OCI-LY1 (cell line): ENCODE measurements at regions not wholly inside any gene's neighbourhood (a gene's known extent, or its start where the extent isn't known, plus 50 kb on each side); places are given as distances from the start of the nearest gene placed in this dataset.
"Not testable (repeated sequence)": the region's sequence is repeated elsewhere in the genome, so short reads cannot be mapped to it uniquely, and the experiment has no call there.

Experiments used
- H2AFZ ChIP-seq: fragments of 200-600 bp; sonication (generic), shearing (Covaris generic); 2 replicates; pipeline ENCODE4 v1.6.0; 2014; ENCODE audit warnings: antibody characterized with exemption, mild to moderate bottlenecking, low read length
- H3F3A ChIP-seq: fragments of 200-600 bp; sonication (generic), shearing (Covaris generic); 2 replicates; pipeline ENCODE4 v1.6.0; 2014; ENCODE audit warnings: mild to moderate bottlenecking, antibody characterized with exemption, low read length, moderate library complexity; ENCODE audit not compliant: insufficient read depth
- H3K27ac ChIP-seq: fragments of 200-600 bp; sonication (generic); 2 replicates; pipeline ENCODE4 v1.5.1; 2014; ENCODE audit warnings: low read length, mixed run types, mild to moderate bottlenecking, low read depth; ENCODE audit not compliant: poor library complexity, severe bottlenecking
- H3K27me3 ChIP-seq: fragments of 200-600 bp; sonication (generic); 2 replicates; pipeline ENCODE4 v1.6.0; 2014; ENCODE audit warnings: antibody characterized with exemption, mild to moderate bottlenecking, low read length, moderate library complexity; ENCODE audit not compliant: insufficient read depth
- H3K36me3 ChIP-seq: fragments of 200-600 bp; sonication (generic); 2 replicates; pipeline ENCODE4 v1.6.1; 2014; ENCODE audit warnings: mild to moderate bottlenecking, antibody characterized with exemption, low read length, moderate library complexity, mixed read lengths; ENCODE audit not compliant: insufficient read depth
- H3K4me1 ChIP-seq: fragments of 200-600 bp; sonication (generic); 2 replicates; pipeline ENCODE4 v1.5.1; 2014; ENCODE audit warnings: mild to moderate bottlenecking, low read length, moderate library complexity; ENCODE audit not compliant: insufficient read depth, severe bottlenecking
- H3K4me2 ChIP-seq: fragments of 200-600 bp; sonication (generic), shearing (Covaris generic); 2 replicates; pipeline ENCODE4 v1.6.1; 2014; ENCODE audit warnings: low read length
- H3K4me3 ChIP-seq: fragments of 200-600 bp; sonication (generic); 2 replicates; pipeline ENCODE4 v1.5.1; 2014; ENCODE audit warnings: low read length, low read depth, mild to moderate bottlenecking, mixed read lengths; ENCODE audit not compliant: poor library complexity, severe bottlenecking
- H3K79me2 ChIP-seq: fragments of 200-600 bp; shearing (Covaris generic); 2 replicates; pipeline ENCODE4 v1.6.1; 2016; ENCODE audit warnings: mixed run types, low read length, mixed read lengths; ENCODE audit not compliant: insufficient read depth
- H3K9ac ChIP-seq: fragments of 200-600 bp; sonication (generic), shearing (Covaris generic); 2 replicates; pipeline ENCODE4 v1.6.1; 2014; ENCODE audit warnings: mild to moderate bottlenecking, low read length, mixed read lengths
- H3K9me2 ChIP-seq: fragments of 200-600 bp; sonication (generic), shearing (Covaris generic); 2 replicates; pipeline ENCODE4 v1.6.1; 2014; ENCODE audit warnings: low read depth, mild to moderate bottlenecking, low read length, mixed read lengths
- H3K9me3 ChIP-seq: fragments of 200-600 bp; shearing (Covaris generic); 2 replicates; pipeline ENCODE4 v1.6.1; 2014; ENCODE audit warnings: low read length, mixed read lengths
- H4K20me1 ChIP-seq: fragments of 200-600 bp; sonication (generic), shearing (Covaris generic); 2 replicates; pipeline ENCODE4 v1.6.0; 2016; ENCODE audit warnings: mild to moderate bottlenecking, low read length; ENCODE audit not compliant: insufficient read depth
- CTCF ChIP-seq: fragments of 200-600 bp; sonication (generic), shearing (Covaris generic); IDR thresholded peaks from 2 replicates; pipeline ENCODE4 v1.5.1; 2017; ENCODE audit warnings: mild to moderate bottlenecking, antibody characterized with exemption, low read length, moderate library complexity, mixed read lengths
- EZH2 ChIP-seq: fragments of 200-600 bp; sonication (generic), shearing (Covaris generic); IDR thresholded peaks from 2 replicates; pipeline ENCODE4 v1.8.0; 2017; ENCODE audit warnings: borderline replicate concordance, mixed run types, mild to moderate bottlenecking, antibody characterized with exemption, low read length, moderate library complexity, mixed read lengths

DNA sequence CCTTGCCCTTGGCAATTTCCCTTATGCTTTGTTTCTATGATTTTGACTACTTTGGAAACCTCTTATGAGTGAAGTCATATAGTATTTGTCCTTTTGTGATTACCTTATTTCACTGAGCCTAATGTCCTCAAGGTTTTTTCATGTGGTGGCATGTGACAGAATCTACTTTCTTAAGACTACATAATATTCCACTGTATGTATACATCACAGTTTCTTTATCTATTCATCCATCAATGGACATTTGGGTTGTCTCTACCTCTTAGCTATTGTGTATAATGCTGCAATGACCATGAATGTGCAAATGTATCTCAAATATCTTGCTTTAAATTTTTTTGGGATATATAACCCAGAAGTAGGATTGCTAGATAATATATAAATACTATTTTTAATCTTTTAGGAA is 96.4 kb upstream of the ALDH1A1 start:
- H3K27me3 ChIP-seq: no peaks in the 10 kb centered on the region
- no peaks in the 10 kb centered on the region for H3K4me1 ChIP-seq
- no peaks in the 10 kb centered on the region for H4K20me1 ChIP-seq
- H3K4me3 ChIP-seq: no peak overlapping the region
- H3K79me2 ChIP-seq: no peaks in the 10 kb centered on the region
- no peak overlapping the region for H3K4me2 ChIP-seq
- H3K9me3 ChIP-seq: no peaks in the 10 kb centered on the region
- no peak for TF ChIP-seq EZH2
- TF ChIP-seq CTCF: no peak
- no peaks in the 10 kb centered on the region for H3K9me2 ChIP-seq
- H3K27ac ChIP-seq: no peak overlapping the region
- H3K36me3 ChIP-seq: no peaks in the 10 kb centered on the region
- H2AFZ ChIP-seq: no peak overlapping the region
- no peaks in the 10 kb centered on the region for H3F3A ChIP-seq
- H3K9ac ChIP-seq: no peak overlapping the region

DNA sequence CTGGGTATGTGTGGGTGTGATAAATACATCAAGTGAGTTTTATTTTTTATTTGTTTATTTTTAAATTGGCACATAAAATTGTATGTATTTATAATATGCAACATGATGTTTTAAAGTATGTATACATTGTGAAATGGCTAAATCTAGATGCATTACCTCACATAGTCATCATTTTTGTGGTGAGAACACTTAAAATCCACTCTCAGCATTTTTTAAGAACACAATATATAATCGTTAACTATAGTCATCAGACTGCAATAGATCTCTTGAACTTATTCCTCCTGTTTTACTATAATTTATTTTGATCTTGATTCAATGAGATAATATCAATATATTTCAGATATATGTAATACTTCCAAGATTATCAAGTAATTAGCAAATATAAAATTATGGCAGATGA is 93.9 kb upstream of the ALDH1A1 start:
- no peaks in the 10 kb centered on the region for H3K79me2 ChIP-seq
- no peaks in the 10 kb centered on the region for H3K27me3 ChIP-seq
- no peaks in the 10 kb centered on the region for H3F3A ChIP-seq
- H3K9me2 ChIP-seq: no peaks in the 10 kb centered on the region
- no peak overlapping the region for H2AFZ ChIP-seq
- H3K36me3 ChIP-seq: no peaks in the 10 kb centered on the region
- no peaks in the 10 kb centered on the region for H3K9me3 ChIP-seq
- no peaks in the 10 kb centered on the region for H3K4me1 ChIP-seq
- no peak overlapping the region for H3K4me3 ChIP-seq
- TF ChIP-seq CTCF (no peak), EZH2 (no peak)
- H4K20me1 ChIP-seq: no peaks in the 10 kb centered on the region
- no peak overlapping the region for H3K27ac ChIP-seq
- no peak overlapping the region for H3K4me2 ChIP-seq
- no peak overlapping the region for H3K9ac ChIP-seq

DNA sequence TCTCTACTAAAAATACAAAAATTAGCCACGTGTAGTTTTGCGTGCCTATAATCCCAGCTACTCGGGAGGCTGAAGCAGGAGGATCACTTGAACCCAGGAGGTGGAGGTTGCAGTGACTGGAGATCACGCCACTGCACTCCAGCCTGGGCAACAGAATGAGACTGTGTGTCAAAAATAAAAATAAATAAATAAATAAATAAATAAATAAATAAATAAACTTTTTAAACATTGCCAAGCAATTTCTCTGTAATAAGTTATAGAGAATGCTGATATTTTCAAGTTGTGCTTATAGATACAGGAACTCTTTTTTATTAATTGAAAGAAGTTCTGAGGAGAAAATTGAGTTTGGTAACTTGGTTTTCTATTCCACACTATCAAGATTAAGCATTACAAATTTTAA is 91.9 kb upstream of the ALDH1A1 start:
- H3K27me3 ChIP-seq, H3K27ac ChIP-seq, H3F3A ChIP-seq, H3K79me2 ChIP-seq, H3K9me2 ChIP-seq, H2AFZ ChIP-seq, H3K4me3 ChIP-seq, H3K9me3 ChIP-seq, H4K20me1 ChIP-seq, H3K4me2 ChIP-seq, H3K36me3 ChIP-seq, H3K9ac ChIP-seq, H3K4me1 ChIP-seq: not testable (repeated sequence)

DNA sequence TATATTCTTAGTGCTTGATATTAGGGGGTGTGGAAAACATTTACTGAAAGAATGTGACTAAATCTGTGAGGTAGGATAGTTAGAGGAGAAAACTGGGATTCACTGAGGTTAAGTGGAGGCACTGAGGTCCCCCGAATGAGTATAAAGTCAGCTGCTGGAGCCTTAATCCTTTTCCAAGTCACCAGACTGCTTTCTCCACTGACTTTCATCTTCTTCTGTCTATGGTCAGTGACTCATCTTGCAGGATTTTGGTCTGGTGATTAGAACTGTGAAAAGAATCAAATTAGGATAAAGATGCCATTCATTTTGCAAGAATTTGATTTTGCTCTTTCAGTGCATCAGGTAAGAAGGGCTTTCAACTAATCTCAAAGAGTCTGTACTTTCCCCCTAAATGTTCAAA is 89.3 kb upstream of the ALDH1A1 start:
- no peak for TF ChIP-seq EZH2
- no peak for TF ChIP-seq CTCF
- Histone ChIP-seq H3K4me2 (no peak overlapping the region), H2AFZ (no peak overlapping the region), H4K20me1 (no peaks in the 10 kb centered on the region), H3K27ac (no peak overlapping the region), H3K9me3 (no peaks in the 10 kb centered on the region), H3K9me2 (no peaks in the 10 kb centered on the region), H3F3A (no peaks in the 10 kb centered on the region), H3K27me3 (no peaks in the 10 kb centered on the region), H3K9ac (no peak overlapping the region), H3K36me3 (no peaks in the 10 kb centered on the region), H3K4me1 (no peaks in the 10 kb centered on the region), H3K79me2 (no peaks in the 10 kb centered on the region), H3K4me3 (no peak overlapping the region)
